ENCODE measurements at regions not wholly inside any gene's neighbourhood (a gene's known extent, or its start where the extent isn't known, plus 50 kb on each side); places are given as distances from the start of the nearest gene placed in this dataset.

DNA sequence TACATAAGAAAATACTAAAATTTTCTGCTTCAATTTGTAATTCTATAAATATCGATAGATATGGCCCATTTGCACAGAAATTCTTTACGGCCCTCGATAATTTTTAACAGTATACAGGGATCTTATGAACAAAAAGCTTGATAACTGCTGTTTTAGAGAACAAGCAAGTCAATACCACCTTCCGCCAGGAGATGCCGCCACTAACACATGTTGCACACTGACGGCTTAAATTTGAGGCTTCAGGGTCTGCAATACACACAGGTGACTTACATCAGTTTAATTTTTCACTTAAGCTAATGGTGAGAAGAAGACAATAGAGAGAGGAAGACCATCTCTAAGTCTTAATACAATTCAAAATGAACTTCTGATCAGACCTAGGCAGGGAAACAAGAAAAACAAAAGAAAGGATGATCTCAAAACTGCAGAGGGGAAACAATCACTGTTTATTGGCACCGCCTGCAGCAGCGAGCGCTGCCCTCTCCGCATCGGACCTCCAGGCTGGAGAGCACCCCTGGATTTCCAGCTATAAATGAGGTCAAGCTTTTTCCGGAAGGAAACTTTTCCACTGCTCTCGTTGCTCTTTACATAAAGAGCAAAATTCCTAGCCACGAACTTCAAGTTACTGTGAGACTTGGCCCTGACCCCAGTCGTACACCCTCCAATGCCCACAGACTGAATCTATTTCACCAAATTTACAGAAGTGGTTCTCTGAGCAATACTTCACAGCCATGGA, 53.9 kb downstream of the OTOR start:
- no peak overlapping the region for H3K27ac ChIP-seq
- TF ChIP-seq, protein P1, sequence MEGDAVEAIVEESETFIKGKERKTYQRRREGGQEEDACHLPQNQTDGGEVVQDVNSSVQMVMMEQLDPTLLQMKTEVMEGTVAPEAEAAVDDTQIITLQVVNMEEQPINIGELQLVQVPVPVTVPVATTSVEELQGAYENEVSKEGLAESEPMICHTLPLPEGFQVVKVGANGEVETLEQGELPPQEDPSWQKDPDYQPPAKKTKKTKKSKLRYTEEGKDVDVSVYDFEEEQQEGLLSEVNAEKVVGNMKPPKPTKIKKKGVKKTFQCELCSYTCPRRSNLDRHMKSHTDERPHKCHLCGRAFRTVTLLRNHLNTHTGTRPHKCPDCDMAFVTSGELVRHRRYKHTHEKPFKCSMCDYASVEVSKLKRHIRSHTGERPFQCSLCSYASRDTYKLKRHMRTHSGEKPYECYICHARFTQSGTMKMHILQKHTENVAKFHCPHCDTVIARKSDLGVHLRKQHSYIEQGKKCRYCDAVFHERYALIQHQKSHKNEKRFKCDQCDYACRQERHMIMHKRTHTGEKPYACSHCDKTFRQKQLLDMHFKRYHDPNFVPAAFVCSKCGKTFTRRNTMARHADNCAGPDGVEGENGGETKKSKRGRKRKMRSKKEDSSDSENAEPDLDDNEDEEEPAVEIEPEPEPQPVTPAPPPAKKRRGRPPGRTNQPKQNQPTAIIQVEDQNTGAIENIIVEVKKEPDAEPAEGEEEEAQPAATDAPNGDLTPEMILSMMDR (conservative IDR thresholded peaks at IDR 0.05; ENCODE audit: low read depth, low read length) = peak; percentile 66
- no peaks in the 10 kb centered on the region for H3K36me3 ChIP-seq (ENCODE audit: insufficient read depth)
- H3K4me2 ChIP-seq = no peak overlapping the region
- no peaks in the 10 kb centered on the region for H3K79me2 ChIP-seq (ENCODE audit: insufficient read depth, low read depth)
- H3K4me3 ChIP-seq (IDR thresholded peaks at IDR 0.05; ENCODE audit: insufficient read depth, low read depth, low read length) = no peak overlapping the region
- no peak overlapping the region for H3K9ac ChIP-seq
- no peaks in the 10 kb centered on the region for H3K27me3 ChIP-seq (ENCODE audit: insufficient read depth, low read depth)
- H2AFZ ChIP-seq (ENCODE audit: low read depth) = no peak overlapping the region
- no peaks in the 10 kb centered on the region for H3K4me1 ChIP-seq (ENCODE audit: low read depth, poor library complexity, severe bottlenecking)
- H4K20me1 ChIP-seq (ENCODE audit: insufficient read depth) = no peaks in the 10 kb centered on the region

DNA sequence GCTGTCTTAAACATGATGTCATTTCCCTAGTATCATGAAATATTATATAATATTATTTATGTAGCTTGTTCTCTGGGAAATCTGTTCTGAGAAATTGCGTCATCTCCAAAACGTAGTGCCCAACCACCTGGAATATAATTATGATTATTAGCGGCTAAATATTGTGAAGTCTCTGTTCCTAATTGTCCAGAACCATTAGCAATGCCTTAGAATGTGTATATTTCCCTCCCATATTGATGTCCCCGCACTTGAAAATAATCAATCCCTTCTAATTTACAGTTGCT, 54.4 kb downstream of the OTOR start:
- Histone ChIP-seq H3K4me1 (ENCODE audit: low read depth, poor library complexity, severe bottlenecking) (no peaks in the 10 kb centered on the region), H3K9ac (no peak overlapping the region), H3K4me2 (no peak overlapping the region), H3K36me3 (ENCODE audit: insufficient read depth) (no peaks in the 10 kb centered on the region), H2AFZ (ENCODE audit: low read depth) (no peak overlapping the region), H3K79me2 (ENCODE audit: insufficient read depth, low read depth) (no peaks in the 10 kb centered on the region), H3K4me3 (IDR thresholded peaks at IDR 0.05; ENCODE audit: insufficient read depth, low read depth, low read length) (no peak overlapping the region), H4K20me1 (ENCODE audit: insufficient read depth) (no peaks in the 10 kb centered on the region), H3K27ac (no peak overlapping the region), H3K27me3 (ENCODE audit: insufficient read depth, low read depth) (no peaks in the 10 kb centered on the region)
- TF ChIP-seq, protein P1 (conservative IDR thresholded peaks at IDR 0.05; ENCODE audit: low read depth, low read length) = no peak

DNA sequence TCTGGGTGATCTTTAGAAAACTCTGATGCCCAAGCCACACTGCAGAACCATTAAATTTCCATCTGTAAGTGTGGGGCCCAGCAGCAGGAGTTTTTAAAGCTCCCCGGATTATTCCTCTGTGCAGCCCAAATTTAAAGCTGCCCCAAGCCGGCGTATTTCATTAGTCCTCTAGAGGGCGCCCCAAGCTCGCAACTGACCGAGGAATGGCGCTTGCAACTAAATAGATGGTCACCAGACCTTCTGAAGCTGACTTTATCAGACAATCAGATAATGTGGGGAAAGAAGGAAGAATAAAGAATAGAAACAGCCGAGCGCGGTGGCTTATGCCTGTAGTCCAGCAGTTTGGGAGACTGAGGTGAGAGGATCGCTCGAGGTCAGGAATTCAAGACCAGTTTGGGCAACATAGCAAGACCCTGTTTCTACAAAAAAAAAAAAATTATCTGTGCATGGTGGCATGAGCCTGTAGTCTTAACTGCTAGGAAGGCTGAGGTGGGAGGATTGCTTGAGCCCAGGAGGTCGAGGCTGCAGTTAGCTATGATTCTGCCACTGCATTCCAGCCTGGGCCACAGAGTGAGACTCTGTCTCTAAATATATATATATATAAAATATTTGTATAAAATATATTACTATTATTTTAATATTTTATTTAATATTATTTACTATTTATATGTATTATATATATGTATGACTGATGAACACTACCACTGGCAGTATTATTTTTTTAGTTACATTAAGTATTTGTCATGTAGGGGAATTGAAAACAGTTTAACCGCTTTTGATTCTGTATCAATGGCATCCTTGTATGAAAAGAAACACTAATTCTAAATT, 56.0 kb downstream of the OTOR start:
- no peaks in the 10 kb centered on the region for H3K27me3 ChIP-seq (ENCODE audit: insufficient read depth, low read depth)
- H3K4me2 ChIP-seq = no peak overlapping the region
- no peak overlapping the region for H3K27ac ChIP-seq
- no peaks in the 10 kb centered on the region for H3K79me2 ChIP-seq (ENCODE audit: insufficient read depth, low read depth)
- TF ChIP-seq, protein P1 (conservative IDR thresholded peaks at IDR 0.05; ENCODE audit: low read depth, low read length) = peak; percentile 79
- no peak overlapping the region for H2AFZ ChIP-seq (ENCODE audit: low read depth)
- no peak overlapping the region for H3K9ac ChIP-seq
- H3K4me3 ChIP-seq (IDR thresholded peaks at IDR 0.05; ENCODE audit: insufficient read depth, low read depth, low read length) = no peak overlapping the region
- H3K36me3 ChIP-seq (ENCODE audit: insufficient read depth) = no peaks in the 10 kb centered on the region
- H3K4me1 ChIP-seq (ENCODE audit: low read depth, poor library complexity, severe bottlenecking) = no peaks in the 10 kb centered on the region
- no peaks in the 10 kb centered on the region for H4K20me1 ChIP-seq (ENCODE audit: insufficient read depth)

DNA sequence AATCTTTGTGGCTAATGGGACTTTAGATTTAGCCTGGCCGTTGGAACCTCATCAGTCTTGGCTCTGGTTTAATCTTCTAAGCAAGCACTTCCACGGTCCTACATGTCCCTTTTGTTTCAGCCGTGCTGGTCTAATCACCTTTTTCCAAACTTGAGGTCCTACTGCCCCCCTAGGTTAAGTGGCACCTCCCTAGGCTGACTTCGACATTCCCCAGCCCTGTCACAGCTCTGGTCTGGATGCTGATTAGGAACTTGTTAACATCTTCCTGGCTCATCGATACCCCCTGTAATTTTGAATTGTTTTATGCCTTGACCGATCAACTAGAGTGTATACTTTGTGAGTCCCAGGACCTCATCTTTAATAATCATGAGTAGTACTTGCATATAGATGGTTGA, 56.6 kb downstream of the OTOR start:
- TF ChIP-seq, protein P1 (conservative IDR thresholded peaks at IDR 0.05; ENCODE audit: low read depth, low read length) = no peak
- H3K4me1 ChIP-seq (ENCODE audit: low read depth, poor library complexity, severe bottlenecking) = no peaks in the 10 kb centered on the region
- H2AFZ ChIP-seq (ENCODE audit: low read depth) = no peak overlapping the region
- H3K27me3 ChIP-seq (ENCODE audit: insufficient read depth, low read depth) = no peaks in the 10 kb centered on the region
- no peak overlapping the region for H3K4me3 ChIP-seq (IDR thresholded peaks at IDR 0.05; ENCODE audit: insufficient read depth, low read depth, low read length)
- no peaks in the 10 kb centered on the region for H3K79me2 ChIP-seq (ENCODE audit: insufficient read depth, low read depth)
- H3K36me3 ChIP-seq (ENCODE audit: insufficient read depth) = no peaks in the 10 kb centered on the region
- H3K4me2 ChIP-seq = no peak overlapping the region
- no peaks in the 10 kb centered on the region for H4K20me1 ChIP-seq (ENCODE audit: insufficient read depth)
- no peak overlapping the region for H3K27ac ChIP-seq
- no peak overlapping the region for H3K9ac ChIP-seq
